ENCODE measurements at regions not wholly inside any gene's neighbourhood (a gene's known extent, or its start where the extent isn't known, plus 50 kb on each side); places are given as distances from the start of the nearest gene placed in this dataset.
"Not testable (repeated sequence)": the region's sequence is repeated elsewhere in the genome, so short reads cannot be mapped to it uniquely, and the experiment has no call there.

- no peak for FAIRE-seq
- no peak for DNase-seq (ENCODE audit: low spot score)
Measured at GRCh38 chr10:33913194-33913593, 578.7 kb upstream of the NRP1 start.

- FAIRE-seq; DNase-seq (ENCODE audit: low spot score): not testable (repeated sequence)
Measured at GRCh38 chr10:33909476-33909875, 575.0 kb upstream of the NRP1 start.

GRCh38 chr10:33901166-33901565 lies 566.7 kb upstream of the NRP1 start:
- no peak for DNase-seq (ENCODE audit: low spot score)
- FAIRE-seq = no peak

GRCh38 chr10:33900596-33900995 lies 566.1 kb upstream of the NRP1 start:
- DNase-seq (ENCODE audit: low spot score) (no peak), FAIRE-seq (no peak)

GRCh38 chr10:33899578-33900531 lies 565.4 kb upstream of the NRP1 start:
- FAIRE-seq (no peak), DNase-seq (ENCODE audit: low spot score) (no peak)

GRCh38 chr10:33897291-33897752 lies 562.9 kb upstream of the NRP1 start:
- FAIRE-seq = no peak
- no peak for DNase-seq (ENCODE audit: low spot score)

- FAIRE-seq = no peak
- DNase-seq (ENCODE audit: low spot score) = no peak
Measured at GRCh38 chr10:33893506-33893905, 559.0 kb upstream of the NRP1 start.

- DNase-seq (ENCODE audit: low spot score) (no peak), FAIRE-seq (no peak)
Measured at GRCh38 chr10:33889371-33889770, 554.9 kb upstream of the NRP1 start.

- DNase-seq (ENCODE audit: low spot score) = no peak
- no peak for FAIRE-seq
Measured at GRCh38 chr10:33887188-33887587, 552.7 kb upstream of the NRP1 start.

GRCh38 chr10:33886299-33886698 lies 551.8 kb upstream of the NRP1 start:
- FAIRE-seq (no peak), DNase-seq (ENCODE audit: low spot score) (no peak)

GRCh38 chr10:33884604-33885003 lies 550.1 kb upstream of the NRP1 start:
- no peak for DNase-seq (ENCODE audit: low spot score)
- FAIRE-seq = no peak

GRCh38 chr10:33883881-33884280 lies 549.4 kb upstream of the NRP1 start:
- no peak for DNase-seq (ENCODE audit: low spot score)
- no peak for FAIRE-seq

GRCh38 chr10:33882996-33883395 lies 548.5 kb upstream of the NRP1 start:
- FAIRE-seq (no peak), DNase-seq (ENCODE audit: low spot score) (no peak)

- DNase-seq (ENCODE audit: low spot score) (no peak), FAIRE-seq (no peak)
Measured at GRCh38 chr10:33880291-33880690, 545.8 kb upstream of the NRP1 start.

GRCh38 chr10:33878238-33878786 lies 543.8 kb upstream of the NRP1 start:
- FAIRE-seq (no peak), DNase-seq (ENCODE audit: low spot score) (no peak)

- no peak for FAIRE-seq
- DNase-seq (ENCODE audit: low spot score) = no peak
Measured at GRCh38 chr10:33876584-33877400, 542.3 kb upstream of the NRP1 start.

GRCh38 chr10:33875924-33876583 lies 541.6 kb upstream of the NRP1 start:
- DNase-seq (ENCODE audit: low spot score) = no peak
- no peak for FAIRE-seq

GRCh38 chr10:33871061-33871956 lies 536.8 kb upstream of the NRP1 start:
- FAIRE-seq (no peak), DNase-seq (ENCODE audit: low spot score) (no peak)

- FAIRE-seq (no peak), DNase-seq (ENCODE audit: low spot score) (no peak)
Measured at GRCh38 chr10:33869481-33869880, 535.0 kb upstream of the NRP1 start.

- no peak for FAIRE-seq
Measured at GRCh38 chr10:33869028-33869427, 534.6 kb upstream of the NRP1 start.

More at GRCh38 chr10:33869028-33869427, 534.6 kb upstream of the NRP1 start:
- no peak for DNase-seq (ENCODE audit: low spot score)

All from RCC 7860 (cell line).